Heart right ventricle (tissue), 16 donors: ENCODE measurements at regions not wholly inside any gene's neighbourhood (a gene's known extent, or its start where the extent isn't known, plus 50 kb on each side); places are given as distances from the start of the nearest gene placed in this dataset.

Source experiments
- ATAC-seq, 8 donors: fragments of 200-7000 bp; cut with Tn5 transposase; one replicate each; pipeline ENCODE4 v1.9.1; 2020; ENCODE audit warnings: mild to moderate bottlenecking in 8 of 8, moderate library complexity in 8 of 8, moderate number of reproducible peaks in 1 of 8
- DNase-seq, 2 donors: peaks; one replicate each; pipeline ENCODE4 v3.0.0-alpha.2; 2020
- H3K27ac ChIP-seq, 10 donors: fragments of 200-600 bp; sonication (generic) in 2 of 10; one replicate each; pipeline versions ENCODE4 v1.5.0 to v1.8.0; 2020 to 2022; ENCODE audit warnings: mild to moderate bottlenecking in 3 of 10
- H3K27me3 ChIP-seq, 7 donors: fragments of 200-600 bp; one replicate each; pipeline ENCODE4 v1.8.0; 2021 to 2022; ENCODE audit warnings: mild to moderate bottlenecking in 2 of 7
- H3K36me3 ChIP-seq, 9 donors: fragments of 200-600 bp; sonication (generic) in 1 of 9; one replicate each; pipeline versions ENCODE4 v1.5.0 to v1.8.0; 2020 to 2022; ENCODE audit warnings: mild to moderate bottlenecking in 2 of 9
- H3K4me1 ChIP-seq, 9 donors: fragments of 200-600 bp; sonication (generic) in 1 of 9; one replicate each; pipeline versions ENCODE4 v1.5.0 to v1.8.0; 2020 to 2022; ENCODE audit warnings: mild to moderate bottlenecking in 4 of 9
- H3K4me3 ChIP-seq, 10 donors: fragments of 200-600 bp; sonication (generic) in 2 of 10; one replicate each; pipeline versions ENCODE4 v1.5.0 to v1.8.0; 2020 to 2022; ENCODE audit warnings: mild to moderate bottlenecking in 7 of 10, moderate library complexity in 2 of 10
- H3K9me3 ChIP-seq, 11 donors: fragments of 200-600 bp in 10 of 11; sonication (generic) in 2 of 11; one replicate each; pipeline versions ENCODE4 v1.5.0 to v1.8.0; 2013 to 2022; ENCODE audit warnings: mild to moderate bottlenecking in 2 of 11, control low read depth in 1 of 11, moderate library complexity in 1 of 11
- WGBS, 2 donors: extraction: QIAGEN DNeasy Blood & Tissue Kit; methylation state at CpG; one replicate each; pipeline ENCODE4 v1.1.7; 2013; ENCODE audit warnings: inconsistent platforms in 1 of 2; 5-methylcytosine and 5-hydroxymethylcytosine counted together
- intact Hi-C, 10 donors: fragments of 100-400 bp; cut with DNase I; formaldehyde crosslinking; loops; one replicate each; pipeline versions ENCODE4 v1.11.1 to v1.14.2; 2022
- TF ChIP-seq, protein P1 (sequence below), 9 donors: fragments of 200-600 bp; sonication (generic) in 2 of 9; IDR thresholded peaks; one replicate each; pipeline versions ENCODE4 v1.5.0 to v1.8.0; 2021 to 2022; ENCODE audit warnings: antibody characterized with exemption in 9 of 9, mild to moderate bottlenecking in 5 of 9, moderate library complexity in 1 of 9
- donor health status: Arrhythmogenic right ventricular cardiomyopathy.
- donor health status: ischemic (EF 13 %, LVEDD 7.1; RV severe dilation, severe dysfunction).
- donor health status: healthy with polysubstance abuse.
- donor health status: DM: no; HTN: yes; CAD: no.
- donor health status: DM: no; HTN: no; CAD: no.
- donor health status: ischemic (EF 25% LVEDD 6.9; RV normal size, moderate dysfunction).
- donor health status: ischemic (EF 25% LVEDD 5.7; RV mildly dilated, moderate dysfunction).
- donor health status: healthy.
- donor health status: DM: yes; HTN: yes; CAD: no.
- donor health status: Ischemic cardiomyopathy.
- donor health status: ischemic (EF 35%, LVEDD 5.7; RV mildly dilated, moderate dysfunction).
- donor health status: nonischemic (EF 11% LVEDD 7.7; RV severe dilation, severe dysfunction).
- donor health status: DM: yes; HTN: yes; CAD: no.
- donor health status: PGD.
- donor health status: ischemic (EF 29% LVEDD 5.4; RV normal size, mild dysfunction).
- donor health status: nonischemic (EF 23%, LVEDD 6.1; RV moderate dilation, normal function).

DNA sequence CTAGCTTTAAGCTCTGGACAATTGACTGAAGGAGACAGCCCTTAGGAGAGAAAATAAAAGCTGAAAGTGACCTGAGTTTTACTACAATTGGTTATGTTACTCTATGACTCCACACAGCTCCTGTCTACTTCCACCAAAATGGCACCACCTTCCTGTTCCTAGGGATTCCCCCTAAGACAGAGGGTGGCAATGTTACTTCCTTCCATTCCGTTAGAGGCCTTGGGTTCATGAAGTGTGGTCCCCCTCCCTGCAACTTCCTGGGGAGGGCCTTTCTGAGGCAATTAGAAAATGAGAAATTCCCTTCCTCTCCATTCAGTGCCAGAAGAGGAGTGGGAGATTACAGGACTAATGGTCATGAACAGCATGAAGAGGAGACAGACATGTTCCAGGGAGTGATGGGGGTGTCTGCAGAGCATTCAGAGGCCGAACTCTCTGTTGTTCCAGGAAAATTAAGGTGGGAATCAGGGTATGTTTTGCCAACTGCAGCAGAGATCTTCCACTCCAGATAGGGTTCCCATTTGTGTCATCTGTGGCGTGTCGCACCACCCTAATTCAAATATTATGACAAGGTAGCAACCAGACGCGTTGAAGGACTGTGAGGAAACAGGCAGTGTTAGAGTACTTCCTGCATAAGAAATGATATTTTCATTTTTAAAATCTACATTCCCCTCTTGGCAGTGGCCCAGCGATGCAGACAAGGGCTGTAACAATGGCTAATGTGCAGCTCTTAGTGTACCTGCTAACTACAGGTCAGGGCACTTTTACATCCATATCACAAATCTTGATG, 53.1 kb upstream of the TRIM67 start:
- H3K9me3 ChIP-seq, result peaks cover 0 to 5% (median 0%) of the 10 kb centered on the region in 11 donors
- H3K27ac ChIP-seq, result no peak overlapping the region
- TF ChIP-seq, protein P1, sequence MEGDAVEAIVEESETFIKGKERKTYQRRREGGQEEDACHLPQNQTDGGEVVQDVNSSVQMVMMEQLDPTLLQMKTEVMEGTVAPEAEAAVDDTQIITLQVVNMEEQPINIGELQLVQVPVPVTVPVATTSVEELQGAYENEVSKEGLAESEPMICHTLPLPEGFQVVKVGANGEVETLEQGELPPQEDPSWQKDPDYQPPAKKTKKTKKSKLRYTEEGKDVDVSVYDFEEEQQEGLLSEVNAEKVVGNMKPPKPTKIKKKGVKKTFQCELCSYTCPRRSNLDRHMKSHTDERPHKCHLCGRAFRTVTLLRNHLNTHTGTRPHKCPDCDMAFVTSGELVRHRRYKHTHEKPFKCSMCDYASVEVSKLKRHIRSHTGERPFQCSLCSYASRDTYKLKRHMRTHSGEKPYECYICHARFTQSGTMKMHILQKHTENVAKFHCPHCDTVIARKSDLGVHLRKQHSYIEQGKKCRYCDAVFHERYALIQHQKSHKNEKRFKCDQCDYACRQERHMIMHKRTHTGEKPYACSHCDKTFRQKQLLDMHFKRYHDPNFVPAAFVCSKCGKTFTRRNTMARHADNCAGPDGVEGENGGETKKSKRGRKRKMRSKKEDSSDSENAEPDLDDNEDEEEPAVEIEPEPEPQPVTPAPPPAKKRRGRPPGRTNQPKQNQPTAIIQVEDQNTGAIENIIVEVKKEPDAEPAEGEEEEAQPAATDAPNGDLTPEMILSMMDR (IDR thresholded peaks at IDR 0.05), result no peak
- H3K4me3 ChIP-seq, result no peak overlapping the region
- peaks cover 0 to 30% (median 11%) of the 10 kb centered on the region in 9 donors for H3K4me1 ChIP-seq
- peaks cover 0 to 10% (median 0%) of the 10 kb centered on the region in 7 donors for H3K27me3 ChIP-seq
- ATAC-seq, result peak in 2 of 8 donors; percentile 10 to 37
- H3K36me3 ChIP-seq, result no peaks in the 10 kb centered on the region
- DNase-seq, result no peak
- WGBS, 2 donors, result 43 to 56% methylated on average over 7 of the region's 7 CpGs
- intact Hi-C loops, result no loop called here

DNA sequence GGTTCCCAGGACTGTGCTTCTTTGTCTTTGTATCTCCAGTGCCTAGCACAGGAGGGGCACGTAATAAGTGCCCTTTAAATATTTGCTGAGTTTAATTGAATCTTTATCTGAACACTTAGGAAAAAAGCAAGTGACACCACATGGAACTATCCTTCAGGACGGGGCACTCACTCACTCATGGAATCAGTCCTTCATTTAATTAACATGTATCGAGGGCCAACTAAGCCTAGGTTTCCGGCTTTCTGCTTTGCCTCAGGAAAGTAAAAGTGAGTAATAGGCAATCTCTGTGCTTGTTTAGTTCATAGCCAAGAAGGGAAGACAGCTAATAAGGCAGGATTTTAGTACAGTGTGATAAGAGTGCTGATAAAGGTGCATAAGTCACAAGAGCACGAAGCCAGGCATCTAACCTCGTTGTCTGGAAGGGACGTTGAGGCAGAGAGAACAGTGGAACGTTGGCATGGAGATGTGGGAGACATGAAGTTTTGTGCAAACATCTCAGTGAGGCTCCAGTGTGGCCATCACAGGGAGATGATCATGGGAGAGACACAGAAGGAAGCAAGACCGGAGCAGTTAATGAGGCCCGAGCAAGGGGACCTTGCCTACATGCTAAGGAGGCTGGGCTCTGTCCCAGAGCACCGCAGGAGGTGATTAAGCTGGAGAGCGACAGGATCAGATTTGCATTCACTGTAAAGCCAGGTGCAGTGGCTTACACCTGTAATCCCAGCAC, 54.1 kb upstream of the TRIM67 start:
- ATAC-seq (no peak), DNase-seq (no peak)
- no peaks in the 10 kb centered on the region for H3K36me3 ChIP-seq
- TF ChIP-seq, protein P1 (IDR thresholded peaks at IDR 0.05), result no peak
- peaks cover 0 to 10% (median 0%) of the 10 kb centered on the region in 7 donors for H3K27me3 ChIP-seq
- intact Hi-C loops, result no loop called here
- H3K4me3 ChIP-seq, result no peak overlapping the region
- H3K9me3 ChIP-seq, result peaks cover 0 to 5% (median 0%) of the 10 kb centered on the region in 11 donors
- no peak overlapping the region for H3K27ac ChIP-seq
- 79% methylated on average over 12 of the region's 12 CpGs for WGBS, 2 donors
- H3K4me1 ChIP-seq, result peaks cover 0 to 30% (median 11%) of the 10 kb centered on the region in 9 donors

DNA sequence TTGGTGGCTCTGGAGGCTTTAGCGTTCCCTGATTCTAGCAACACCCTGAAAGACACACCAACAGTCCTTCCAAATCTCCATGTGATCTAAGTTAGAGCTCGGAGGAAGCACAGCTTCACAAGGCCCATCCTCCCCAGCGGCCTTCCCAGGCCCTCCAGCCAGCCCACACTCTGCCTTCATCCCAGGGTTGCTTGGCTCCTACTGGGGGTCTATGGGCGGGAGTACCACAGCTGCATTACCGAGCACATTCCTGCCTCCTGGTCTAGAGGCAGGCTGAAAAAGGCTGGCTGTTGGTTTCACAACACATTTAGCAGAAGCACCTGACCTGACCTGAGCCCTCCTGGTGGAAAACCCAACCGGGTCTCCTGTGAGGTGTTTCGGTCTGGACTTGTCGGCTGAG, 54.7 kb upstream of the TRIM67 start:
- Histone ChIP-seq H3K27me3 (peaks cover 0 to 9% (median 0%) of the 10 kb centered on the region in 7 donors), H3K4me3 (no peak overlapping the region), H3K36me3 (no peaks in the 10 kb centered on the region), H3K4me1 (peaks cover 0 to 30% (median 11%) of the 10 kb centered on the region in 9 donors), H3K27ac (no peak overlapping the region), H3K9me3 (peaks cover 0 to 5% (median 0%) of the 10 kb centered on the region in 11 donors)
- TF ChIP-seq, protein P1 (IDR thresholded peaks at IDR 0.05), result no peak
- WGBS, 2 donors, result 91 to 92% methylated on average over 8 of the region's 8 CpGs
- intact Hi-C loops, result no loop called here
- no peak for DNase-seq
- ATAC-seq, result no peak

DNA sequence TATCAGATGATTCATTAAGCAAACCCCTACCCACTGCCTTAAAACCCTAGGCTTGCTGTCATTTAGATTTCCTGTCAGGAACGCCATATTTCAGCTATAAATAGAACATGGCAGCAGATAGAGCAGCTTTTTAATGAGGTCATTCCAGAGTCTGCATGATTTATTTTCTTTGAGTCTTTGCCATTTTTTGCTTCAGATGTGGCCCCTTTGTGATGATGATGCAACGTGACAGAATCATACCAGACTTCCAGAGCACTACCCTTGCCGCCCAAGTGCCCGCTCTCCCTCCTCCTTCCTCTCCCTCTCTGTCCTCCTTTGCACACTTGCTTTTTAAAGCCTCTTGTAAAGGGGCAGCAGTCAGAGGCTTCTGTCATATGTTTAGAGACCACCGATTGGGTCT, 55.5 kb upstream of the TRIM67 start:
- H3K36me3 ChIP-seq, result no peaks in the 10 kb centered on the region
- WGBS, 2 donors, result 18 to 28% methylated on average over 5 of the region's 5 CpGs
- intact Hi-C loops, result no loop called here
- no peaks in the 10 kb centered on the region for H3K9me3 ChIP-seq
- peaks cover 0 to 4% (median 0%) of the 10 kb centered on the region in 7 donors for H3K27me3 ChIP-seq
- ATAC-seq (peak; percentile 33 to 84 (median 58)), DNase-seq (no peak)
- H3K4me1 ChIP-seq, result peaks cover 0 to 30% (median 11%) of the 10 kb centered on the region in 9 donors
- H3K4me3 ChIP-seq, result no peak overlapping the region
- H3K27ac ChIP-seq, result no peak overlapping the region
- TF ChIP-seq, protein P1 (IDR thresholded peaks at IDR 0.05), result no peak
